Suprapubic skin (tissue), 4 donors: ENCODE measurements at regions not wholly inside any gene's neighbourhood (a gene's known extent, or its start where the extent isn't known, plus 50 kb on each side); places are given as distances from the start of the nearest gene placed in this dataset.

Experiments used
- DNase-seq, 2 donors: peaks; one replicate each; pipeline ENCODE4 v3.0.0-alpha.2; 2019; ENCODE audit warnings: low spot score in 2 of 2
- H3K27ac ChIP-seq: fragments of 200-600 bp; sonication (generic); one replicate; pipeline ENCODE4 v1.5.1; 2019
- H3K27me3 ChIP-seq: fragments of 200-600 bp; sonication (generic); one replicate; pipeline ENCODE4 v1.5.1; 2019
- H3K36me3 ChIP-seq: fragments of 200-600 bp; sonication (generic); one replicate; pipeline ENCODE4 v1.5.1; 2019
- H3K4me1 ChIP-seq: fragments of 200-600 bp; sonication (generic); one replicate; pipeline ENCODE4 v1.5.1; 2019
- H3K4me3 ChIP-seq: fragments of 200-600 bp; sonication (generic); one replicate; pipeline ENCODE4 v1.5.1; 2019; ENCODE audit warnings: mild to moderate bottlenecking
- H3K9me3 ChIP-seq: fragments of 200-600 bp; sonication (generic); one replicate; pipeline ENCODE4 v1.5.1; 2019
- EP300 ChIP-seq: sonication (generic); formaldehyde crosslinking; IDR thresholded peaks from one replicate; pipeline ENCODE4 v1.6.1; 2017; ENCODE audit warnings: antibody characterized with exemption
- POLR2A ChIP-seq, 2 donors: fragments of 450-650 bp; IDR thresholded peaks; one replicate each; pipeline ENCODE4 v1.6.1; 2017; ENCODE audit warnings: antibody characterized with exemption in 2 of 2, mild to moderate bottlenecking in 2 of 2, moderate library complexity in 2 of 2
- POLR2AphosphoS5 ChIP-seq, 3 donors: sonication (generic); formaldehyde crosslinking; IDR thresholded peaks; one replicate each; pipeline ENCODE4 v1.6.1; 2017; ENCODE audit warnings: antibody characterized with exemption in 3 of 3
- whole genome bisulfite sequencing: methylation state at CpG from one replicate; pipeline ENCODE4 v1.1.5; 2018; 5-methylcytosine and 5-hydroxymethylcytosine counted together
- TF ChIP-seq, protein P1 (sequence below), 2 donors: fragments of 200-600 bp in 1 of 2; fragments of 450-650 bp in 1 of 2; sonication (generic) in 1 of 2; IDR thresholded peaks; one replicate each; pipeline ENCODE4 v1.5.1; 2016 to 2019; ENCODE audit warnings: antibody characterized with exemption in 2 of 2, mild to moderate bottlenecking in 1 of 2, moderate library complexity in 1 of 2

DNA sequence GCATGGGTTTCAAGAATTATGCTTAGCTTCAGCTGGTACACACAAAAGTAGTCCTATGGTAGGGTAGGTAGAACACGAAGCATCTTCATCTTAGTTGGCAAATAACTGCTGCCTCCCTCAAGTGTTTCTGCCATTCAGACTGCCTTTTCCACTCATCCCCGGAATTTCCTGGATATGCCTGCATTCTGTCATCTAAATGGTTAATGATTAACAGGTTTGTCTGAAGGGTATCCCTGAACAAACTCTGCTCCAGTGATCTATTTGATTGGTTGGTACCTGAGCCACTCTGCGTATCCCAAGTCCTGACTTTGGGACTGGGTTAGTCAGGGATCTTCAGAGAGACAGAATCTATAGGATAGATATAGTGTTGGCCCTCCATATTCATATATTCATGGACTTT lies 272.3 kb upstream of the RAG2 start:
- Histone ChIP-seq H3K4me1 (no peaks in the 10 kb centered on the region), H3K4me3 (no peak overlapping the region), H3K9me3 (no peaks in the 10 kb centered on the region), H3K27me3 (no peaks in the 10 kb centered on the region), H3K36me3 (no peaks in the 10 kb centered on the region), H3K27ac (no peak overlapping the region)
- DNase-seq, result no peak
- TF ChIP-seq POLR2AphosphoS5 (IDR thresholded peaks at IDR 0.05) (no peak), POLR2A (IDR thresholded peaks at IDR 0.05) (no peak), EP300 (no peak)
- TF ChIP-seq, protein P1, sequence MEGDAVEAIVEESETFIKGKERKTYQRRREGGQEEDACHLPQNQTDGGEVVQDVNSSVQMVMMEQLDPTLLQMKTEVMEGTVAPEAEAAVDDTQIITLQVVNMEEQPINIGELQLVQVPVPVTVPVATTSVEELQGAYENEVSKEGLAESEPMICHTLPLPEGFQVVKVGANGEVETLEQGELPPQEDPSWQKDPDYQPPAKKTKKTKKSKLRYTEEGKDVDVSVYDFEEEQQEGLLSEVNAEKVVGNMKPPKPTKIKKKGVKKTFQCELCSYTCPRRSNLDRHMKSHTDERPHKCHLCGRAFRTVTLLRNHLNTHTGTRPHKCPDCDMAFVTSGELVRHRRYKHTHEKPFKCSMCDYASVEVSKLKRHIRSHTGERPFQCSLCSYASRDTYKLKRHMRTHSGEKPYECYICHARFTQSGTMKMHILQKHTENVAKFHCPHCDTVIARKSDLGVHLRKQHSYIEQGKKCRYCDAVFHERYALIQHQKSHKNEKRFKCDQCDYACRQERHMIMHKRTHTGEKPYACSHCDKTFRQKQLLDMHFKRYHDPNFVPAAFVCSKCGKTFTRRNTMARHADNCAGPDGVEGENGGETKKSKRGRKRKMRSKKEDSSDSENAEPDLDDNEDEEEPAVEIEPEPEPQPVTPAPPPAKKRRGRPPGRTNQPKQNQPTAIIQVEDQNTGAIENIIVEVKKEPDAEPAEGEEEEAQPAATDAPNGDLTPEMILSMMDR (IDR thresholded peaks at IDR 0.05), result no peak
- 76% methylated on average over 3 of the region's 3 CpGs for WGBS

GRCh38 chr11:36868380-36868779 lies 270.3 kb upstream of the RAG2 start:
- TF ChIP-seq, protein P1 (IDR thresholded peaks at IDR 0.05), result no peak
- TF ChIP-seq POLR2AphosphoS5 (IDR thresholded peaks at IDR 0.05), result no peak
- 77% methylated on average over 5 of the region's 5 CpGs for WGBS
- no peak overlapping the region for H3K4me3 ChIP-seq

GRCh38 chr11:36865846-36866245 lies 267.8 kb upstream of the RAG2 start:
- Histone ChIP-seq H3K9me3 (no peaks in the 10 kb centered on the region), H3K27ac (no peak overlapping the region), H3K4me1 (no peaks in the 10 kb centered on the region), H3K36me3 (no peaks in the 10 kb centered on the region), H3K4me3 (no peak overlapping the region), H3K27me3 (no peaks in the 10 kb centered on the region)
- TF ChIP-seq POLR2A (IDR thresholded peaks at IDR 0.05) (no peak), POLR2AphosphoS5 (IDR thresholded peaks at IDR 0.05) (no peak), EP300 (no peak)
- TF ChIP-seq, protein P1 (IDR thresholded peaks at IDR 0.05), result no peak
- DNase-seq, result no peak
- WGBS, result 52% methylated on average over 1 of the region's 1 CpG

More at GRCh38 chr11:36868380-36868779, 270.3 kb upstream of the RAG2 start:
- H3K27ac ChIP-seq, result no peak overlapping the region
- H3K36me3 ChIP-seq, result no peaks in the 10 kb centered on the region
- no peaks in the 10 kb centered on the region for H3K9me3 ChIP-seq
- no peak for DNase-seq
- H3K27me3 ChIP-seq, result no peaks in the 10 kb centered on the region
- H3K4me1 ChIP-seq, result no peaks in the 10 kb centered on the region

DNA sequence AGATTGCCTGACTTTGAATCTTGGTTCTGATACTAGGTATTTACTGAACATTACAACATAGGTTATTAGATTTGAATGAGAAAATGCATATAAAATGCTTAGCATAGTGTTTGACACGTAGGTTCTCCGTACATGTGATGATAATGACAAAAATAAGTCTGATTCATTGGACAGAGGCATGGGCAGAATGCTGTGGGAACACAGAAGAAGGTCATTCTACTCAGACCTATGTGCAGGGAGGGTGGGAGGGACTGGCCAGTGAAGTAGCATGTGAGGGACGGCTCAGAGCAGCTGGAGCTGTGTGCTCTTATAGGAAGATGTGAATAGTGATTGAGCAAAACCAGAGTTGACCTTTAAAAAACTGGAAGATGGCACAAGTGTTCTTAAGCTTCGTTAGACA lies 256.8 kb upstream of the RAG2 start:
- 77% methylated on average over 4 of the region's 4 CpGs for WGBS
- no peaks in the 10 kb centered on the region for H3K9me3 ChIP-seq
- H3K27ac ChIP-seq, result no peak overlapping the region
- no peak for DNase-seq
- H3K4me3 ChIP-seq, result no peak overlapping the region
- TF ChIP-seq, protein P1 (IDR thresholded peaks at IDR 0.05), result no peak
- TF ChIP-seq POLR2A (IDR thresholded peaks at IDR 0.05), result no peak
- TF ChIP-seq EP300, result no peak
- no peak for TF ChIP-seq POLR2AphosphoS5 (IDR thresholded peaks at IDR 0.05)
- H3K27me3 ChIP-seq, result no peaks in the 10 kb centered on the region
- no peaks in the 10 kb centered on the region for H3K4me1 ChIP-seq
- H3K36me3 ChIP-seq, result no peaks in the 10 kb centered on the region

DNA sequence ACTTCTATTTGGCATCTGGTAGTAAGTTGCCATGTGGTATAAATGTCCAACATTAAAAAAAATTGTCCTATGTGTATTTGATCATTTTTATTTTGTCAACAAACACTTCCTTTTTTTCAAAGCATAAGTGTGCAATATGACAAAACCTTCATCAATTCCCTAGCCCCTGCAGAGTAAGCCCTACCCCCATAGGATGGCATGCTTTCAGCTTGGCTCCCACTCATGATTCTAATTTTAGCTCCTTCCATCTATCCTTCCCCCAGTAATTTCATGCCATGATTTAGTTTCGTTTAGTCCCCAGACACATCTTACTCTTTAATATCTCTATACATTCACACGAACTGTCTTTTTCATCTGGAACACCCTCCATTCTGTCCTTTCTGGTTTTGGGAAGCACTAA lies 250.6 kb upstream of the RAG2 start:
- H3K4me3 ChIP-seq, result no peak overlapping the region
- H3K27me3 ChIP-seq, result no peaks in the 10 kb centered on the region
- no peaks in the 10 kb centered on the region for H3K36me3 ChIP-seq
- no peak for TF ChIP-seq POLR2A (IDR thresholded peaks at IDR 0.05)
- TF ChIP-seq, protein P1 (IDR thresholded peaks at IDR 0.05), result no peak
- no peak for TF ChIP-seq EP300
- TF ChIP-seq POLR2AphosphoS5 (IDR thresholded peaks at IDR 0.05), result no peak
- H3K9me3 ChIP-seq, result no peaks in the 10 kb centered on the region
- DNase-seq, result no peak
- 50% methylated on average over 2 of the region's 2 CpGs for WGBS
- H3K4me1 ChIP-seq, result no peaks in the 10 kb centered on the region
- H3K27ac ChIP-seq, result no peak overlapping the region
